Epithelial cell of proximal tubule (primary cell): ENCODE measurements at regions not wholly inside any gene's neighbourhood (a gene's known extent, or its start where the extent isn't known, plus 50 kb on each side); places are given as distances from the start of the nearest gene placed in this dataset.
"Not testable (repeated sequence)": the region's sequence is repeated elsewhere in the genome, so short reads cannot be mapped to it uniquely, and the experiment has no call there.

ENCODE experiments used
- DNase-seq: peaks from one replicate; pipeline ENCODE4 v3.0.0-alpha.2; 2011; ENCODE audit warnings: low read depth
- H3K4me3 ChIP-seq: 2 replicates; pipeline ENCODE4 v1.5.1; 2011; ENCODE audit warnings: low read depth, mild to moderate bottlenecking, low read length
- CTCF ChIP-seq: conservative IDR thresholded peaks from 2 replicates; pipeline ENCODE4 v1.5.1; 2012; ENCODE audit warnings: low read depth, mild to moderate bottlenecking, low read length

- no peak for TF ChIP-seq CTCF
- H3K4me3 ChIP-seq, result no peak overlapping the region
- no peak for DNase-seq
These were observed 80.3 kb downstream of the GADD45G start for GRCh38 chr9:89684912-89685636.

DNA sequence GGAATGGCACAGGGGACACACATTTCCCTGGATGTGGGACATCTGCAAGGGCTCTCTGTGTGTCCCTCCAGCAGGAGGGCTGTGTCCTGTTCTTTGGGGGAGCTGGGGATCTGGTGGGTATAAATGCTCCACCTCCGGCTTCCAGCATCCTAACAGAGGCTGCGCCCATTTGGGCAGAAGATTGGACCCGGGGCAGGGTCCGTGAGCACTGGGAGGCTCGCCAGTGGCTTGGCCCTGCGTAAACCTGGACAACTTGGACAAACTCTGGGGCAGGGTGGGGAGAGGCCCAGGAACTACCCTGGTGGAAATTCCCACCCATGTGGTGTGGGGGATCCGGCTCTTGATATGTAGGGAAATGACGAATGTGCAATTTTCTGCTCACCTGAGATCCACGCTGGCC is 80.9 kb downstream of the GADD45G start:
- H3K4me3 ChIP-seq, result no peak overlapping the region
- TF ChIP-seq CTCF, result no peak
- no peak for DNase-seq

DNA sequence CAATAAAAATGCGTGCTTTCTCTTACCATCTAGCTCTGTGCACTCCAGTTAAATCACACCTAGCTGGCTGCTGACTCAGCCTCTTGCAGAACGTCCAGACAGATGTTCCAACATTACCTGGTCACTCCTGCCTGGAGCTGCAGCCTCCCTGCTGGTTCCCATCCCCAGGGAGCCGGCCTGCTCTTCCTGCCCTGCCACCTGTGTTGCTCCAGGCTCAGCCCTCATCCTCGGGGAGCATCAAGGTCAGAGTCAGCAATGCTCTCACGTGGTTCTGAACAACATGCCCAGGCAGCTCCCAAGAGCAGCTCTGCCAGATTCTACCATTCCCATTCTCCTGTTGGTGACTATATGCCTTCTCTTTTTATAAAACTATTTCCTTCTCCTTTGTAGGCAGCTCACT is 81.3 kb downstream of the GADD45G start:
- no peak overlapping the region for H3K4me3 ChIP-seq
- no peak for TF ChIP-seq CTCF
- DNase-seq, result no peak

DNA sequence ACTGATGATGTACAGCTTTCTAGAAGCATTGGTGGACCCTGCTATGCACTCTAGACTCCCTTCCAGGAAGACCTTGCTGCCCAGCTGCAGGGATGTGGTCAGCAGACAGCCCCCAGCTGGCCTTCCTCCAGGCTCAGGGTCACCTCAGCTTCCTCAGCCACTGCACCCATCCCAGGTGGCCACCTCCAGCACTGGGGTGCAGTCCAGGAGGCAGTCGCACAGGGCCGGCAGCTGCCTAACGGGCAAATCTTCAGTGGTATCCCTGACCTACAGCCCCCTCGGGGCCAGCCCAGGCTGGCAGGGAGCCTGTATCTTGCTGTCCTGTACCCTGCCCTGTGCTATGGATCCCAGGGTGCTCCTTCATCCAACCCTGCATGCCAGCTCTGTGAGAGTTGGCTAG is 81.8 kb downstream of the GADD45G start:
- no peak for TF ChIP-seq CTCF
- no peak overlapping the region for H3K4me3 ChIP-seq
- no peak for DNase-seq

- H3K4me3 ChIP-seq, result no peak overlapping the region
- no peak for DNase-seq
- TF ChIP-seq CTCF, result no peak
These were observed 82.4 kb downstream of the GADD45G start for GRCh38 chr9:89687188-89687587.

DNA sequence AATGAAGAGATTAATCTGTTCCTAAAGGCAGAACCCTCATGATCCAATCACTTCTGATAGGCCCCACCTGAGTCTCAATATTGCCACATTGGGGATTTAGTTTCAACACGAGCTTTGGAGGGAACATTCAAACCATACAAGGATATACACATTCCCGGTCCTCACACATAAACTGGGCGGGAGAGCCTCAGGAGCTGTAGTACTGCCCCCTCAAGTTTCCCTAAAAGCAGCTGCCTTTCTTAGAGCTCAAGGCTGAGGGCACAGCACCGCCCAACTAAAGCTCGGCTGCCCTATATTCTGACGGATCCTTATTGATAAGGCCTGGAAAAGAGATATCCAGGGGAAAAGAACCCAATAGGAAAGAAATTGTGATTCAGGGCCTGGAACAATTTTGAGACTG is 83.0 kb downstream of the GADD45G start:
- DNase-seq, result no peak
- no peak for TF ChIP-seq CTCF
- H3K4me3 ChIP-seq, result no peak overlapping the region

- DNase-seq, H3K4me3 ChIP-seq: not testable (repeated sequence)
These were observed 84.5 kb downstream of the GADD45G start for GRCh38 chr9:89689321-89689720.
